ENCODE measurements at regions not wholly inside any gene's neighbourhood (a gene's known extent, or its start where the extent isn't known, plus 50 kb on each side); places are given as distances from the start of the nearest gene placed in this dataset.
"Not testable (repeated sequence)": the region's sequence is repeated elsewhere in the genome, so short reads cannot be mapped to it uniquely, and the experiment has no call there.

GRCh38 chrX:39047174-39047573 lies 245.9 kb downstream of the MID1IP1 start:
- DNase-seq (ENCODE audit: low spot score): no peak

- DNase-seq (ENCODE audit: low spot score): no peak
Measured at GRCh38 chrX:39049975-39050374, 248.7 kb downstream of the MID1IP1 start.

DNA sequence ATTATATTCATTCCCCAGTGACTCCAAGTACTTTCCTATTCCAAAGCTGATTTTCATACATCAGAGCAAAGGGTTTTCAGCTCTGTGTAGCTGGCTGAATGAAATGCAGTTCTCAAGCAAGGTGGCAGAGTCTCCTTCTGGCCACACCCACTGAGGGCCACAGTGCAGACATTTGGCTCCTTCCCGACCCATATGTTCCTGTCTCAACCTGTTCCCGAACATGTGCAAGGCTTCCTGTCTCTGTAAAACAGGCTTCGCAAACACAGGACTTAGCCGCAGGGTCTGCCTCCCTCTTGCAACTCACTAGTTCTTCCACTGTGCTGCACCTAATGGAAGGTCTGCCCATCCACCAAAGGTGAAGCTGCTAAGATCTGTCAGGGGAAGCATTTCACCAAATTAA lies 249.2 kb downstream of the MID1IP1 start:
- no peak for DNase-seq (ENCODE audit: low spot score)

GRCh38 chrX:39052751-39053150 lies 251.5 kb downstream of the MID1IP1 start:
- no peak for DNase-seq (ENCODE audit: low spot score)

GRCh38 chrX:39058724-39059123 lies 257.5 kb downstream of the MID1IP1 start:
- DNase-seq (ENCODE audit: low spot score): no peak

- DNase-seq (ENCODE audit: low spot score): no peak
Measured at GRCh38 chrX:39059866-39060265, 258.6 kb downstream of the MID1IP1 start.

- DNase-seq (ENCODE audit: low spot score): no peak
Measured at GRCh38 chrX:39063037-39063436, 261.8 kb downstream of the MID1IP1 start.

GRCh38 chrX:39063702-39064101 lies 262.4 kb downstream of the MID1IP1 start:
- DNase-seq (ENCODE audit: low spot score): no peak

DNA sequence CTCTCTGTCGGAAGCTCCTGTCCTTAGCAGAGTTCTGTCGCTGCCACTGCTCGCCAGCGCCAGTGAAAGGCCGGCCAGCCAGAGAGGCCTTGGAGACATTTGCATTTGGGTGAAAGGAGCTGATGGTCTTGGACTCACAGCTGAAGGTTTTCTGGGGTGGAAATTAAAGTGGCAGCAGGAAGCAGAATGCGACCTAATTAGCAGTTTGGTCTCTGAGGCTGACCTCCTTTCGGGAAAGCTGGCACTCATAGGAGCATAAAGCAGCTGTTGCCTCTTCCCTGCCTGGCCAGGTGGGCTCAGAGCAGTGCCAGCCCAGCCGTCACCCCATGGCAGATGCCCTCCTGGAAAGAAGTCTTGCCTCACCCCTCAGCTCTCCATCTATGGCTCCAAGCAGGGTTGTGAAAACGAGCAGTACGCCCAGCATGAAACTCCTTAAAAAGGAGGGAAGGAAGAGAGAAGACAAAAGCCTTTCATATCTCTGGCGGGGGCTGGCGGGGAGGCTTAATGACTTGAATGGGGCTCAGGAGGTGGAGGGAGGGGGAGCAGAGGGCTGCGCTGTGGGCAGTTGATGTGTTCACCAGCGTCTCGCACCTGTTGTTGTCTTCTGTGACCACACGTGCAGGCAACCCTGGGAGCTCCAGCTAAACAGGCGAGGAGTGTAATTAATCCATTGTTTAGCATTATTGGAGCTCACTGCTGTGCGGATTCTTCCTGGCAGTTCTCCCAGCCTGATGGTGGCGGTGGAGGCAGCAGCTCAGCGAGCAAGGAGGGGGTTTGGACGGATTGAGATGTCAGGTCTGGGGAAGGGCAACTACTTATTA lies 264.0 kb downstream of the MID1IP1 start:
- DNase-seq (ENCODE audit: low spot score): no peak

DNA sequence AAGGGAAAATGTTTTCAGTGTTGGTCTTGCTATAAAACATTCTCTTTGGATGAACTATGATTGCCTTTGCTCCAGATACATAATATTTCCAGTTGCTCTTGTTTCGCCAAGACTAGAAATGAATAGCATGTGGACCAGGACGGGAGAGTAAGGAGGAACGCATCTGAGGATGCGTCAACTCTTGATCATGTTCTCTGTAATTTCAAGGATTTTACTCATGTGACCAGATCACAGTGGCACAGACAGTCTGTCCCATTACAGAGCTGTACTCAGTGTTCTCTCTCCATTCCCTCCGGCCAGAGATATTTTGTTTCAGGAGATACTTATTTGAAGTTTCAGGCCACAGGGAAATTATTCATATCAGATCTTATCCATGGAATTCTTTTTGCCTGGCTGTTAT lies 266.6 kb downstream of the MID1IP1 start:
- DNase-seq (ENCODE audit: low spot score): no peak

DNA sequence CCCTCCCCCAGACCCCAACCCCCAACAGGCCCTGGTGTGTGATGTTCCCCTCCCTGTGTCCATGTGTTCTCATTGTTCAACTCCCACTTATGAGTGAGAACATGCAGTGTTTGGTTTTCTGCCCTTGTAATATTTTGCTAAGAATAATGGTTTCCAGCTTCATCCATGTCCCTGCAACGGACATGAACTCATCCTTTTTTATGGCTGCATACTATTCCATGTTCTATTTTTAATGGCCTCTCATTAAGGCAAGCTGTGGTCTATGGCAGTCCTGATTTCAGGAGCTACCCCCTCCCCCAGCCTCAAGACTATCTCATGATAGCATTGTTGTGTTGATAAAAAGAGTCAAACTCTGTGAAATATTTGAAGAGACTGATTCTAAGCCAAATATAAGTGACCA lies 267.4 kb downstream of the MID1IP1 start:
- DNase-seq (ENCODE audit: low spot score): not testable (repeated sequence)

DNA sequence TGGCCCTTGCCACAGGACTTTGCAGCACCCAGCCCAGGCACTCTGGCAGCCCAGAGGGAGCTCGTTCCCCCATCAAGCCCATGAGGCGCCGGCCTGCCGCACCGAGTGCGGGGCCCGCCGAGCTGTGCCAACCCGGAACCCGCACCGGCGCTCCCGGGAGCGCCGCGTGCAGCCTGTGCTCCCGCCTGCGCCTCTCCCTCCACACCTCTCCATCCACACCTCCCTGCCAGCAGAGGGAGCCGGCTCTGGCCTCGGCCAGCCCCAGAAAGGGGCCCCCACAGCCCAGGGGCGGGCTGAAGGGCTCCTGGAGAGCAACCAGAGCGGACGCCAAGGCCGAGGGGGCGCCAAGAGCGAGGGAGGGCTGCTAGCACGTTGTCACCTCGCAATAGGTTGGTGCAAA lies 268.8 kb downstream of the MID1IP1 start:
- DNase-seq (ENCODE audit: low spot score): no peak

- no peak for DNase-seq (ENCODE audit: low spot score)
Measured at GRCh38 chrX:39073131-39073530, 271.9 kb downstream of the MID1IP1 start.

DNA sequence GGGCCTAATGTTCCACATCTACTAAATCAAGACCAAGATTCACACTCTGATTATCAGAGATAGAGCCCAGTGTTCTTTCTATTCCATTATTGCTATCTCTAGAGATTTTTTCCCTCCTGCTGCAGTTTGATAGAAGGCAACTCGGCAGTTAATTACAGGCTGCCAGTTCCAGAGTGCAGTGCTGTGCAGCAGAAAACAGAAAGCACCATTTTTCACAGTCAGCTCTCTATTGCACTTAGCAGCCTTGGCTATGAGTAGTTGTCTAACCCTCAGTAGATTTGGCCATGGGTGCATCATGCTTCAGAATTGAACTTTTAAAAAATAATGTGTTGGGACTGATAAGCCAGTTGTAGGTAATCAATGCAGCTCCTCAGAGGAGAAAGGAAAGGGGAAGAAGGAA lies 295.3 kb downstream of the MID1IP1 start:
- no peak for DNase-seq (ENCODE audit: low spot score)

DNA sequence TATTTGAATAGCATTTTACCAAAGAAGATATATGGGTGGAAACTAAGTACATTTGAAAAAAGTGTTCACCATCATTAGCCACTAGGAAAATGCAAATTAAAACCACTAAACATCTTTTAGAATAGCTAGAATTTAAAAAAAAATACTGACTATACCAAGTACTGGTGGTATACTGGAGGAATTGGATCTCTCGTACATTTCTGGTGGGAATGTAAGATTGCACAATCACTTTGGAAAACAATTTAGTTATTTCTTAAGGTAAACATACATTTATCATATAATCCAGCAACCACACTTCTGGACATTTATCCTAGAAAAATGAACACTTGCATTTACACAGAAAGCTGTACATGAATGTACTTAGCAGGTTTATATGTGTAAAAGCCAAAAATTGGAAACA lies 303.5 kb downstream of the MID1IP1 start:
- DNase-seq (ENCODE audit: low spot score): no peak

GRCh38 chrX:39112143-39112542 lies 310.9 kb downstream of the MID1IP1 start:
- no peak for DNase-seq (ENCODE audit: low spot score)

- DNase-seq (ENCODE audit: low spot score): no peak
Measured at GRCh38 chrX:39115166-39115565, 313.9 kb downstream of the MID1IP1 start.

DNA sequence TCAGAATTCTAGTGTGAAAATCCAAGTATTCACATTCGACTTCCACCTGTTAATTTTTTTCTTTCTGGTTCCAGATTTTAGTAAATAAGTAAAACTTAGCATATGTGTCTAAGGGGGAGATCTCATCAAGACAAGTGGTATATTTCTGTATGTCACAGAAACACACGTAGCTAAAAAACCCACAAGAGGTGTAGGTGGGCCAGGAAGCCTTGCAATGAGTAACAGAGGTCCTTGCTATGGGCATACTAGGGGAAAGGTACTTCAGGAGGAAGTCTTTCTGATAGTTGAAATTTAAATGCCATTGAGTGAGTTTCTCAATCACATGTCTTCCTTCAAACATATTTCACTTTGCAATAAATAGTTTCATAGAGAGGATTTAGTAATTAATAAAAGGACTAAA lies 315.8 kb downstream of the MID1IP1 start:
- no peak for DNase-seq (ENCODE audit: low spot score)

GRCh38 chrX:39121903-39122302 lies 320.6 kb downstream of the MID1IP1 start:
- no peak for DNase-seq (ENCODE audit: low spot score)

DNA sequence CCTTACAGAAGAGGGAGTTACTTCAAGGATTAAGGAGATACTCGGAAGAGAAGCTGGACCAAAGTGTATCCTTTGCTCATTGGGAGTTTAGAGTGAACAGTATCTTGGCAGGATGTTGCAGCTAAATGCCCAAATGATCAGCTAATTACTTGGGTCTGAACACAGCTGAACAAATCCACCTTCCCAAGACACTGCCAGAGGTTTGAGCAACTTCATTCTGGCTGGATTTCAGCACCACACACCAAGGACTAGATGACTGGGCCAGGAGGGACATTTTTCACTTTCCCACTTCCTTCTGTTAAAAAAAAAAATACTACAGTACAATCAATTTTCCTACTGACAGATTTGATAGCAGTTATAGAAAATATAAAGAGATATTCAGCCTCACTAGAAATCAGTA lies 324.6 kb downstream of the MID1IP1 start:
- DNase-seq (ENCODE audit: low spot score): no peak

DNA sequence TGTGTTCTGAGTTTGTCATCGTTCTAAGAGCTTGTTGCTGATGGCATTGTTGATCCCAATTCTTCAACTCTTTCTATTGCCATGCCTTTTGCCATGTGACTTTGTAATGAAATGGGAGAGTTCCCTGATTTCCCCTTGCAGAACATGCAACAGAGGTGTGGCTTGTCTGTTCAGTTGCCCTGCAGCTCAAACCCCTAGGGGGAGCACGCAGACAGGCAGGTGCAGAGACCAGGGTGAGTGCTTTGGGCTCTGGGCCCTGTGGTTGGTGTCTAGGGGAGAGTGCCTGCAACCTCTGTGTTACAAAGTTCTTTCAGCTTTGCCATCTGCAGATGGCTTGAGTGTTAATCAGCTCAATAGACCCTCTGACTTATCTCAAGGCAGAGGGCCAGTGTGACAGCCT lies 332.7 kb downstream of the MID1IP1 start:
- DNase-seq (ENCODE audit: low spot score): peak; percentile 19

DNA sequence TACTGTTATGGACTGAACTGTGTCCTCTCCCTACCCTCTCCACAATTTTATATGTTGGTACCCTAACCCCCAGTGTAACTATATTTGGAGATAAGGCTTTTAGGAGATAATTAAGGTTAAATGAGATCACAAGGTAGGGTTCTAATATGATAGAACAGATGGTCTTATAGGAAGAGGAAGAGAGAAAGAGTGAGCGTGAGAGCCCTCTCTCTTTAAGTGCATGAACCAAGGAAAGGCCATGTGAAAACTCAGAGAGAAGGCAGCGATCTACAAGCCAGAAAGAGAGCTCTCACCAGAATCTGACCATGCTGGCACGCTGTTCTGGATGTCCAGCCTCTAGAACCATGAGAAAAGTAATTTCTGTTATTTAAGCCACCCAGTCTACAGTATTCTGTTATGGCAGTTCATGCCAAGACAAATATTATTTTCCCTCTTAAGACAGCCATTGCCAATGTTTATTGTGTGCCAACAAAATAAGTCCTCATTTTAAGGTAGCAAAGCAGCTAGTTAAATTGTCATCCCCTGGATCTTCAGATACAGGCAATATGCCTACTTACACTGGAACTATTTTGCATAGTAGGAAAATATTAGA lies 336.2 kb downstream of the MID1IP1 start:
- DNase-seq (ENCODE audit: low spot score): no peak

DNA sequence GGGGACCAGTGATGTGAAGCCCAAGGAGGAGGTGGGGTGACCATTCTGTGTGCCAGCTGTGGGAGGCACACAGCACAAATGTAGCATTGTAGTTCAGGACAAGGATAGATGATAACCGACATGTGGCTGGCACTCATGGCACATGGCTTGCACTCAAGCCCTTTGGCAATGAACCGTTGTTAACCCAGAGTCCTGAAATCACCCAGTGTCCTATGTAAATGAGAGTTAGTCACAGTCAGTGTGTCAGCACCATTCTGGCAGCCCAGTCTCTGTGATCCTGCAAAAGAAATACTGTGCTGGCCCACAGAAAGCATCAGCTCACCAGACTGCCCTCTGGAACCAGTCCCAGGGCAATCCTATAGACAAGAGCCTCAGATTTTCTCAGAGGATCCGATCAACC lies 339.3 kb downstream of the MID1IP1 start:
- DNase-seq (ENCODE audit: low spot score): no peak

- no peak for DNase-seq (ENCODE audit: low spot score)
Measured at GRCh38 chrX:39144323-39144722, 343.1 kb downstream of the MID1IP1 start.
